ENCODE measurements at regions not wholly inside any gene's neighbourhood (a gene's known extent, or its start where the extent isn't known, plus 50 kb on each side); places are given as distances from the start of the nearest gene placed in this dataset.

GRCh38 chr1:106498238-106498637 is 558.2 kb upstream of the PRMT6 start:
- no peaks in the 10 kb centered on the region for H3K4me1 Mint-ChIP-seq
- ATAC-seq (replicated peaks): no peak
- no peak overlapping the region for H3K4me3 Mint-ChIP-seq
- H3K36me3 Mint-ChIP-seq (ENCODE audit: low read depth): no peaks in the 10 kb centered on the region
- no peak overlapping the region for H3K27ac Mint-ChIP-seq
- H3K27me3 Mint-ChIP-seq: no peaks in the 10 kb centered on the region
- peaks cover 11% of the 10 kb centered on the region for H3K9me3 Mint-ChIP-seq

- no peaks in the 10 kb centered on the region for H3K4me1 Mint-ChIP-seq
- H3K4me3 Mint-ChIP-seq: no peak overlapping the region
- H3K9me3 Mint-ChIP-seq: peaks cover 18% of the 10 kb centered on the region
Measured at GRCh38 chr1:106502659-106503058, 553.8 kb upstream of the PRMT6 start.

GRCh38 chr1:106515375-106515774 is 541.1 kb upstream of the PRMT6 start:
- no peaks in the 10 kb centered on the region for H3K36me3 Mint-ChIP-seq (ENCODE audit: low read depth)

More at GRCh38 chr1:106502659-106503058, 553.8 kb upstream of the PRMT6 start:
- H3K36me3 Mint-ChIP-seq (ENCODE audit: low read depth): no peaks in the 10 kb centered on the region
- ATAC-seq (replicated peaks): no peak
- no peaks in the 10 kb centered on the region for H3K27me3 Mint-ChIP-seq
- H3K27ac Mint-ChIP-seq: no peak overlapping the region

GRCh38 chr1:106517224-106517623 is 539.2 kb upstream of the PRMT6 start:
- H3K4me3 Mint-ChIP-seq: no peak overlapping the region
- no peaks in the 10 kb centered on the region for H3K36me3 Mint-ChIP-seq (ENCODE audit: low read depth)
- H3K27ac Mint-ChIP-seq: no peak overlapping the region
- peaks cover 8% of the 10 kb centered on the region for H3K9me3 Mint-ChIP-seq
- no peaks in the 10 kb centered on the region for H3K27me3 Mint-ChIP-seq
- no peaks in the 10 kb centered on the region for H3K4me1 Mint-ChIP-seq
- no peak for ATAC-seq (replicated peaks)

More at GRCh38 chr1:106515375-106515774, 541.1 kb upstream of the PRMT6 start:
- no peak overlapping the region for H3K27ac Mint-ChIP-seq
- no peak for ATAC-seq (replicated peaks)
- H3K4me3 Mint-ChIP-seq: no peak overlapping the region
- peaks cover 19% of the 10 kb centered on the region for H3K9me3 Mint-ChIP-seq
- no peaks in the 10 kb centered on the region for H3K4me1 Mint-ChIP-seq
- no peaks in the 10 kb centered on the region for H3K27me3 Mint-ChIP-seq

GRCh38 chr1:106523497-106523896 is 533.0 kb upstream of the PRMT6 start:
- Mint-ChIP-seq H3K27ac (no peak overlapping the region), H3K9me3 (peaks cover 7% of the 10 kb centered on the region), H3K27me3 (no peaks in the 10 kb centered on the region), H3K4me3 (no peak overlapping the region), H3K36me3 (ENCODE audit: low read depth) (no peaks in the 10 kb centered on the region), H3K4me1 (no peaks in the 10 kb centered on the region)
- ATAC-seq (replicated peaks): no peak

GRCh38 chr1:106524631-106525030 is 531.8 kb upstream of the PRMT6 start:
- no peak overlapping the region for H3K4me3 Mint-ChIP-seq
- no peaks in the 10 kb centered on the region for H3K4me1 Mint-ChIP-seq
- no peaks in the 10 kb centered on the region for H3K36me3 Mint-ChIP-seq (ENCODE audit: low read depth)
- H3K27me3 Mint-ChIP-seq: no peaks in the 10 kb centered on the region
- H3K9me3 Mint-ChIP-seq: peaks cover 9% of the 10 kb centered on the region
- H3K27ac Mint-ChIP-seq: no peak overlapping the region
- no peak for ATAC-seq (replicated peaks)

GRCh38 chr1:106526650-106527049 is 529.8 kb upstream of the PRMT6 start:
- Mint-ChIP-seq H3K4me3 (no peak overlapping the region), H3K27ac (no peak overlapping the region), H3K9me3 (peaks cover 9% of the 10 kb centered on the region), H3K27me3 (no peaks in the 10 kb centered on the region), H3K36me3 (ENCODE audit: low read depth) (no peaks in the 10 kb centered on the region), H3K4me1 (no peaks in the 10 kb centered on the region)
- ATAC-seq (replicated peaks): no peak

- Mint-ChIP-seq H3K9me3 (peaks cover 10% of the 10 kb centered on the region), H3K27me3 (no peaks in the 10 kb centered on the region), H3K4me3 (no peak overlapping the region), H3K36me3 (ENCODE audit: low read depth) (no peaks in the 10 kb centered on the region), H3K4me1 (no peaks in the 10 kb centered on the region), H3K27ac (no peak overlapping the region)
- ATAC-seq (replicated peaks): no peak
Measured at GRCh38 chr1:106534612-106535011, 521.9 kb upstream of the PRMT6 start.

- Mint-ChIP-seq H3K27me3 (no peaks in the 10 kb centered on the region), H3K36me3 (ENCODE audit: low read depth) (no peaks in the 10 kb centered on the region), H3K4me1 (no peaks in the 10 kb centered on the region), H3K27ac (no peak overlapping the region), H3K9me3 (peaks cover 10% of the 10 kb centered on the region), H3K4me3 (no peak overlapping the region)
- ATAC-seq (replicated peaks): no peak
Measured at GRCh38 chr1:106536741-106537140, 519.7 kb upstream of the PRMT6 start.

GRCh38 chr1:106548726-106549125 is 507.7 kb upstream of the PRMT6 start:
- ATAC-seq (replicated peaks): no peak
- H3K27ac Mint-ChIP-seq: no peak overlapping the region

GRCh38 chr1:106554294-106554693 is 502.2 kb upstream of the PRMT6 start:
- Mint-ChIP-seq H3K27me3 (no peaks in the 10 kb centered on the region), H3K4me1 (no peaks in the 10 kb centered on the region), H3K9me3 (peaks cover 14% of the 10 kb centered on the region), H3K27ac (no peak overlapping the region), H3K4me3 (no peak overlapping the region), H3K36me3 (ENCODE audit: low read depth) (no peaks in the 10 kb centered on the region)
- ATAC-seq (replicated peaks): no peak

More at GRCh38 chr1:106548726-106549125, 507.7 kb upstream of the PRMT6 start:
- no peaks in the 10 kb centered on the region for H3K36me3 Mint-ChIP-seq (ENCODE audit: low read depth)
- no peaks in the 10 kb centered on the region for H3K4me1 Mint-ChIP-seq
- H3K9me3 Mint-ChIP-seq: peaks cover 5% of the 10 kb centered on the region
- H3K4me3 Mint-ChIP-seq: no peak overlapping the region
- H3K27me3 Mint-ChIP-seq: no peaks in the 10 kb centered on the region

- H3K27me3 Mint-ChIP-seq: no peaks in the 10 kb centered on the region
- ATAC-seq (replicated peaks): no peak
- H3K27ac Mint-ChIP-seq: no peak overlapping the region
- no peak overlapping the region for H3K4me3 Mint-ChIP-seq
- peaks cover 20% of the 10 kb centered on the region for H3K9me3 Mint-ChIP-seq
- no peaks in the 10 kb centered on the region for H3K36me3 Mint-ChIP-seq (ENCODE audit: low read depth)
- no peaks in the 10 kb centered on the region for H3K4me1 Mint-ChIP-seq
Measured at GRCh38 chr1:106555571-106555970, 500.9 kb upstream of the PRMT6 start.

GRCh38 chr1:106564192-106564591 is 492.3 kb upstream of the PRMT6 start:
- H3K9me3 Mint-ChIP-seq: peaks cover 24% of the 10 kb centered on the region
- no peaks in the 10 kb centered on the region for H3K4me1 Mint-ChIP-seq
- no peak overlapping the region for H3K27ac Mint-ChIP-seq
- no peak overlapping the region for H3K4me3 Mint-ChIP-seq
- no peaks in the 10 kb centered on the region for H3K27me3 Mint-ChIP-seq
- no peak for ATAC-seq (replicated peaks)
- H3K36me3 Mint-ChIP-seq (ENCODE audit: low read depth): no peaks in the 10 kb centered on the region

- no peaks in the 10 kb centered on the region for H3K4me1 Mint-ChIP-seq
- H3K27ac Mint-ChIP-seq: no peak overlapping the region
- H3K36me3 Mint-ChIP-seq (ENCODE audit: low read depth): no peaks in the 10 kb centered on the region
- no peak overlapping the region for H3K4me3 Mint-ChIP-seq
- no peaks in the 10 kb centered on the region for H3K27me3 Mint-ChIP-seq
- peaks cover 11% of the 10 kb centered on the region for H3K9me3 Mint-ChIP-seq
- no peak for ATAC-seq (replicated peaks)
Measured at GRCh38 chr1:106568201-106568974, 488.1 kb upstream of the PRMT6 start.

- Mint-ChIP-seq H3K9me3 (peaks cover 3% of the 10 kb centered on the region), H3K27ac (no peak overlapping the region), H3K4me3 (no peak overlapping the region), H3K36me3 (ENCODE audit: low read depth) (no peaks in the 10 kb centered on the region), H3K27me3 (no peaks in the 10 kb centered on the region), H3K4me1 (no peaks in the 10 kb centered on the region)
- no peak for ATAC-seq (replicated peaks)
Measured at GRCh38 chr1:106571109-106571508, 485.4 kb upstream of the PRMT6 start.

Data from activated T-helper 17 cell treated with anti-CD3 and anti-CD28 coated beads, Interleukin-2, amount 50 U/mL, for 72 hours (primary cell).